GM19328 (cell line): ENCODE measurements at regions not wholly inside any gene's neighbourhood (a gene's known extent, or its start where the extent isn't known, plus 50 kb on each side); places are given as distances from the start of the nearest gene placed in this dataset.
A peak's percentile ranks its signal among the peaks of the same experiment; 100 is the strongest.

Experiments used
- ATAC-seq: cut with Tn5 transposase; IDR thresholded peaks from one replicate; pipeline ENCODE4 v1.9.1; 2021; ENCODE audit warnings: mild to moderate bottlenecking, moderate library complexity; ENCODE audit not compliant: unreplicated experiment

GRCh38 chr2:57888463-57888862 lies 158.1 kb upstream of the VRK2 start:
- ATAC-seq = no peak

GRCh38 chr2:57890464-57890863 lies 156.1 kb upstream of the VRK2 start:
- ATAC-seq = no peak

- ATAC-seq = no peak
Measured at GRCh38 chr2:57891086-57891712, 155.4 kb upstream of the VRK2 start.

- ATAC-seq = peak; percentile 77
Measured at GRCh38 chr2:57892920-57893319, 153.7 kb upstream of the VRK2 start.

- ATAC-seq = no peak
Measured at GRCh38 chr2:57893347-57893746, 153.3 kb upstream of the VRK2 start.

GRCh38 chr2:57893786-57894185 lies 152.8 kb upstream of the VRK2 start:
- ATAC-seq = no peak

- no peak for ATAC-seq
Measured at GRCh38 chr2:57894381-57894780, 152.2 kb upstream of the VRK2 start.

- ATAC-seq = no peak
Measured at GRCh38 chr2:57897920-57898319, 148.7 kb upstream of the VRK2 start.

- ATAC-seq = no peak
Measured at GRCh38 chr2:57899898-57900297, 146.7 kb upstream of the VRK2 start.

GRCh38 chr2:57902578-57902977 lies 144.0 kb upstream of the VRK2 start:
- no peak for ATAC-seq

GRCh38 chr2:57906152-57906732 lies 140.4 kb upstream of the VRK2 start:
- ATAC-seq = peak; percentile 58

GRCh38 chr2:57907411-57907810 lies 139.2 kb upstream of the VRK2 start:
- ATAC-seq = no peak

GRCh38 chr2:57908736-57909161 lies 137.9 kb upstream of the VRK2 start:
- peak; percentile 85 for ATAC-seq

GRCh38 chr2:57918126-57918525 lies 128.5 kb upstream of the VRK2 start:
- ATAC-seq = no peak

GRCh38 chr2:57920342-57920939 lies 126.2 kb upstream of the VRK2 start:
- ATAC-seq = no peak

- no peak for ATAC-seq
Measured at GRCh38 chr2:57934659-57935058, 111.9 kb upstream of the VRK2 start.

GRCh38 chr2:57936216-57936615 lies 110.4 kb upstream of the VRK2 start:
- ATAC-seq = no peak

GRCh38 chr2:57937456-57937855 lies 109.2 kb upstream of the VRK2 start:
- ATAC-seq = no peak

- ATAC-seq = no peak
Measured at GRCh38 chr2:57941816-57942215, 104.8 kb upstream of the VRK2 start.

- no peak for ATAC-seq
Measured at GRCh38 chr2:57943315-57943714, 103.3 kb upstream of the VRK2 start.

GRCh38 chr2:57947398-57947797 lies 99.2 kb upstream of the VRK2 start:
- ATAC-seq = no peak

- no peak for ATAC-seq
Measured at GRCh38 chr2:57954020-57954419, 92.6 kb upstream of the VRK2 start.

GRCh38 chr2:57957238-57957637 lies 89.4 kb upstream of the VRK2 start:
- ATAC-seq = no peak
